WTC11 (cell line): ENCODE measurements at regions not wholly inside any gene's neighbourhood (a gene's known extent, or its start where the extent isn't known, plus 50 kb on each side); places are given as distances from the start of the nearest gene placed in this dataset.

ENCODE experiments used
- ATAC-seq: fragments of 200-7000 bp; cut with Tn5 transposase; 2 replicates; pipeline ENCODE4 v1.10.0; 2021; ENCODE audit warnings: mild to moderate bottlenecking, moderate library complexity
- CTCF ChIA-PET: fragments of 300-600 bp; sonication (Branson Sonifier 250); formaldehyde crosslinking; loops from one replicate; lab custom pipeline; 2021; ENCODE audit warnings: antibody characterized with exemption; lab: Charles Lee
- POLR2A ChIA-PET: fragments of 350-600 bp; sonication (Branson Sonifier 250); formaldehyde crosslinking; loops from one replicate; lab custom pipeline; 2021; ENCODE audit warnings: antibody characterized with exemption; lab: Charles Lee
- DNase-seq: peaks from one replicate; pipeline ENCODE4 v3.0.0; 2021; ENCODE audit warnings: low spot score
- H3K27ac Mint-ChIP-seq: 2 replicates; pipeline ENCODE4 v1.8.0; 2021; ENCODE audit warnings: mixed read lengths
- H3K27me3 Mint-ChIP-seq: 2 replicates; pipeline ENCODE4 v1.8.0; 2021; ENCODE audit warnings: low read depth, mild to moderate bottlenecking, moderate library complexity, mixed read lengths
- H3K36me3 Mint-ChIP-seq: 2 replicates; pipeline ENCODE4 v1.8.0; 2021; ENCODE audit warnings: mixed read lengths
- H3K4me1 Mint-ChIP-seq: 2 replicates; pipeline ENCODE4 v1.8.0; 2022; ENCODE audit warnings: mixed read lengths
- H3K4me3 Mint-ChIP-seq: 2 replicates; pipeline ENCODE4 v1.8.0; 2021; ENCODE audit warnings: mild to moderate bottlenecking, moderate library complexity, mixed read lengths
- H3K9me3 Mint-ChIP-seq: 2 replicates; pipeline ENCODE4 v1.8.0; 2021; ENCODE audit warnings: mixed read lengths
- ARID4B ChIP-seq: sonication (generic); formaldehyde crosslinking; IDR thresholded peaks from 2 replicates; pipeline ENCODE4 v1.8.0; 2023; ENCODE audit warnings: missing genetic modification reagents, mild to moderate bottlenecking, borderline replicate concordance
- E2F1 ChIP-seq: sonication (generic); formaldehyde crosslinking; IDR thresholded peaks from 2 replicates; pipeline ENCODE4 v1.8.0; 2022; ENCODE audit warnings: mild to moderate bottlenecking, missing genetic modification reagents
- ETV6 ChIP-seq: sonication (generic); formaldehyde crosslinking; IDR thresholded peaks from 2 replicates; pipeline ENCODE4 v1.8.1; 2022; ENCODE audit warnings: mild to moderate bottlenecking, missing genetic modification reagents
- FOXK1 ChIP-seq: sonication (generic); formaldehyde crosslinking; IDR thresholded peaks from 2 replicates; pipeline ENCODE4 v1.8.0; 2022; ENCODE audit warnings: mild to moderate bottlenecking, moderate library complexity, missing genetic modification reagents
- GRHL2 ChIP-seq: fragments of 250-450 bp; sonication (Bioruptor Pico); IDR thresholded peaks from 2 replicates; pipeline ENCODE4 v1.8.0; 2022; ENCODE audit warnings: mild to moderate bottlenecking, moderate library complexity; ENCODE audit not compliant: insufficient replicate concordance, severe bottlenecking
- JUN ChIP-seq: sonication (generic); formaldehyde crosslinking; IDR thresholded peaks from 2 replicates; pipeline ENCODE4 v1.8.0; 2023; ENCODE audit warnings: mild to moderate bottlenecking, missing genetic modification reagents
- KAT7 ChIP-seq: sonication (generic); formaldehyde crosslinking; IDR thresholded peaks from 2 replicates; pipeline ENCODE4 v1.8.1; 2023; ENCODE audit warnings: missing genetic modification reagents, mild to moderate bottlenecking, borderline replicate concordance
- SOX15 ChIP-seq: fragments of 250-450 bp; sonication (Bioruptor Pico); IDR thresholded peaks from 2 replicates; pipeline ENCODE4 v1.9.0; 2021; ENCODE audit warnings: mild to moderate bottlenecking
- SP1 ChIP-seq: sonication (generic); formaldehyde crosslinking; conservative IDR thresholded peaks from 2 replicates; pipeline ENCODE4 v1.8.1; 2022; ENCODE audit warnings: missing genetic modification reagents
- TCF7 ChIP-seq: sonication (generic); formaldehyde crosslinking; IDR thresholded peaks from 2 replicates; pipeline ENCODE4 v1.8.0; 2022; ENCODE audit warnings: mild to moderate bottlenecking, low read depth, missing genetic modification reagents, moderate library complexity
- TEAD4 ChIP-seq: sonication (generic); formaldehyde crosslinking; IDR thresholded peaks from 2 replicates; pipeline ENCODE4 v1.8.0; 2022; ENCODE audit warnings: mild to moderate bottlenecking, missing genetic modification reagents
- ZNF138 ChIP-seq: sonication (generic); formaldehyde crosslinking; conservative IDR thresholded peaks from 2 replicates; pipeline ENCODE4 v1.8.1; 2022; ENCODE audit warnings: mild to moderate bottlenecking, moderate library complexity, missing genetic modification reagents
- ZNF232 ChIP-seq: sonication (generic); formaldehyde crosslinking; IDR thresholded peaks from 2 replicates; pipeline ENCODE4 v1.8.0; 2022; ENCODE audit warnings: mild to moderate bottlenecking, missing genetic modification reagents
- ZNF263 ChIP-seq: sonication (generic); formaldehyde crosslinking; IDR thresholded peaks from 2 replicates; pipeline ENCODE4 v1.8.1; 2022; ENCODE audit warnings: low read depth, mild to moderate bottlenecking, moderate library complexity, missing genetic modification reagents
- ZNF317 ChIP-seq: sonication (generic); formaldehyde crosslinking; IDR thresholded peaks from 2 replicates; pipeline ENCODE4 v1.8.1; 2023; ENCODE audit warnings: low read depth, mild to moderate bottlenecking, moderate library complexity, missing genetic modification reagents, borderline replicate concordance
- ZNF423 ChIP-seq: fragments of 250-450 bp; sonication (Bioruptor Pico); IDR thresholded peaks from 2 replicates; pipeline ENCODE4 v2.1.2; 2022; ENCODE audit warnings: mild to moderate bottlenecking, moderate library complexity
- ZNF671 ChIP-seq: fragments of 250-450 bp; sonication (Bioruptor Pico); IDR thresholded peaks from 2 replicates; pipeline ENCODE4 v1.8.0; 2021; ENCODE audit warnings: mild to moderate bottlenecking
- ZSCAN18 ChIP-seq: fragments of 250-450 bp; sonication (Bioruptor Pico); IDR thresholded peaks from 2 replicates; pipeline ENCODE4 v2.1.2; 2022; ENCODE audit warnings: mild to moderate bottlenecking, moderate library complexity
- TF ChIP-seq, protein P1 (sequence below): sonication (generic); formaldehyde crosslinking; IDR thresholded peaks from 2 replicates; pipeline ENCODE4 v1.8.1; 2023; ENCODE audit warnings: mild to moderate bottlenecking, missing genetic modification reagents
- TF ChIP-seq, protein P2 (sequence below): sonication (generic); formaldehyde crosslinking; IDR thresholded peaks from 2 replicates; pipeline ENCODE4 v1.8.0; 2022; ENCODE audit warnings: mild to moderate bottlenecking, missing genetic modification reagents

GRCh38 chr1:199705825-199706224 lies 321.7 kb upstream of the NR5A2 start (continued):
- TF ChIP-seq, protein P1, sequence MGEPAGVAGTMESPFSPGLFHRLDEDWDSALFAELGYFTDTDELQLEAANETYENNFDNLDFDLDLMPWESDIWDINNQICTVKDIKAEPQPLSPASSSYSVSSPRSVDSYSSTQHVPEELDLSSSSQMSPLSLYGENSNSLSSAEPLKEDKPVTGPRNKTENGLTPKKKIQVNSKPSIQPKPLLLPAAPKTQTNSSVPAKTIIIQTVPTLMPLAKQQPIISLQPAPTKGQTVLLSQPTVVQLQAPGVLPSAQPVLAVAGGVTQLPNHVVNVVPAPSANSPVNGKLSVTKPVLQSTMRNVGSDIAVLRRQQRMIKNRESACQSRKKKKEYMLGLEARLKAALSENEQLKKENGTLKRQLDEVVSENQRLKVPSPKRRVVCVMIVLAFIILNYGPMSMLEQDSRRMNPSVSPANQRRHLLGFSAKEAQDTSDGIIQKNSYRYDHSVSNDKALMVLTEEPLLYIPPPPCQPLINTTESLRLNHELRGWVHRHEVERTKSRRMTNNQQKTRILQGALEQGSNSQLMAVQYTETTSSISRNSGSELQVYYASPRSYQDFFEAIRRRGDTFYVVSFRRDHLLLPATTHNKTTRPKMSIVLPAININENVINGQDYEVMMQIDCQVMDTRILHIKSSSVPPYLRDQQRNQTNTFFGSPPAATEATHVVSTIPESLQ (CRISPR knock-in tag), result no peak
- TF ChIP-seq, all 79 proteins: peak for 0

GRCh38 chr1:199706826-199707606 lies 320.5 kb upstream of the NR5A2 start:
- DNase-seq (no peak), ATAC-seq (no peak)
- H3K27me3 Mint-ChIP-seq, result peaks cover 2% of the 10 kb centered on the region; the same call in 1 of the 2 replicates
- H3K4me1 Mint-ChIP-seq, result no peaks in the 10 kb centered on the region
- TF ChIP-seq E2F1 (CRISPR knock-in tag) (no peak), TCF7 (CRISPR knock-in tag) (no peak), TEAD4 (CRISPR knock-in tag) (no peak), SP1 (CRISPR knock-in tag) (no peak), ZNF263 (no peak), ZSCAN18 (CRISPR knock-in tag) (no peak), ZNF423 (no peak), ARID4B (CRISPR knock-in tag) (no peak), ETV6 (no peak), ZNF138 (CRISPR knock-in tag) (no peak), FOXK1 (no peak), ZNF671 (CRISPR knock-in tag) (no peak), KAT7 (CRISPR knock-in tag) (no peak), ZNF232 (CRISPR knock-in tag) (no peak), SOX15 (CRISPR knock-in tag) (no peak), JUN (CRISPR knock-in tag) (no peak), ZNF317 (CRISPR knock-in tag) (no peak), GRHL2 (CRISPR knock-in tag) (no peak)
- TF ChIP-seq, protein P2, sequence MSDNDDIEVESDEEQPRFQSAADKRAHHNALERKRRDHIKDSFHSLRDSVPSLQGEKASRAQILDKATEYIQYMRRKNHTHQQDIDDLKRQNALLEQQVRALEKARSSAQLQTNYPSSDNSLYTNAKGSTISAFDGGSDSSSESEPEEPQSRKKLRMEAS, result no peak
- H3K27ac Mint-ChIP-seq, result no peak overlapping the region
- ChIA-PET POLR2A (no interaction called here), CTCF (no interaction called here)
- H3K36me3 Mint-ChIP-seq, result peaks cover 20% of the 10 kb centered on the region
- H3K4me3 Mint-ChIP-seq, result no peak overlapping the region
- peaks cover 25% of the 10 kb centered on the region for H3K9me3 Mint-ChIP-seq
